Stomach (tissue), 4 donors: ENCODE measurements at regions not wholly inside any gene's neighbourhood (a gene's known extent, or its start where the extent isn't known, plus 50 kb on each side); places are given as distances from the start of the nearest gene placed in this dataset.

Experiments
- EP300 ChIP-seq: sonication (generic); formaldehyde crosslinking; IDR thresholded peaks from one replicate; pipeline ENCODE4 v1.6.1; 2017; ENCODE audit warnings: antibody characterized with exemption
- POLR2A ChIP-seq, 4 donors: fragments of 450-650 bp; IDR thresholded peaks; one replicate each; pipeline ENCODE4 v1.6.1; 2016; ENCODE audit warnings: antibody characterized with exemption in 4 of 4, control low read depth in 2 of 4, mild to moderate bottlenecking in 1 of 4, moderate library complexity in 1 of 4
- POLR2AphosphoS5 ChIP-seq, 3 donors: sonication (generic); formaldehyde crosslinking; IDR thresholded peaks; one replicate each; pipeline ENCODE4 v1.6.1; 2016; ENCODE audit warnings: antibody characterized with exemption in 3 of 3
- TF ChIP-seq, protein P1 (sequence below), 7 experiments: fragments of 450-650 bp in 4 of 7; fragments of 200-600 bp in 3 of 7; sonication (generic) in 3 of 7; IDR thresholded peaks; one replicate each; pipeline ENCODE4 v1.5.1; 2016 to 2019; ENCODE audit warnings: antibody characterized with exemption in 7 of 7, control low read depth in 2 of 7, mild to moderate bottlenecking in 1 of 7

DNA sequence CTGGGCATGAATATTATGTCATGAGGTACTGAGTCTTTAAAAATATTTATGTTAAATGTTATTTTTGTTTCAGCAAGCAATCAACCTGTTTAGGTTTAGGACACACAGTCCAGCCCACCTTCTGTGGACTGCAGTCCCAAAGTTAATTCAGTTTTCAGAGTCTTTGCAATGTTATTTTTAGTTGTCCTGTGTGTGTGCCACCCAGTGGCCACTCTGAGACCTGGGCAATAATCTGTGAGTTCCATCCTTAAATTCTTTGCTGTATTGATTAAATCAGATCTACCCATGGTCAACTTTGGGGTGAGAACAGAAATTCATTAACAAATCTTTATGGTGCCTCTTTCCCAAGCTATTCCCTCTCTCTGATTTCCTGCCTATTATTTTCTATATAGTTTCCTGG lies 415.1 kb downstream of the CCSER2 start:
- TF ChIP-seq POLR2AphosphoS5 (IDR thresholded peaks at IDR 0.05) = no peak
- TF ChIP-seq, protein P1, sequence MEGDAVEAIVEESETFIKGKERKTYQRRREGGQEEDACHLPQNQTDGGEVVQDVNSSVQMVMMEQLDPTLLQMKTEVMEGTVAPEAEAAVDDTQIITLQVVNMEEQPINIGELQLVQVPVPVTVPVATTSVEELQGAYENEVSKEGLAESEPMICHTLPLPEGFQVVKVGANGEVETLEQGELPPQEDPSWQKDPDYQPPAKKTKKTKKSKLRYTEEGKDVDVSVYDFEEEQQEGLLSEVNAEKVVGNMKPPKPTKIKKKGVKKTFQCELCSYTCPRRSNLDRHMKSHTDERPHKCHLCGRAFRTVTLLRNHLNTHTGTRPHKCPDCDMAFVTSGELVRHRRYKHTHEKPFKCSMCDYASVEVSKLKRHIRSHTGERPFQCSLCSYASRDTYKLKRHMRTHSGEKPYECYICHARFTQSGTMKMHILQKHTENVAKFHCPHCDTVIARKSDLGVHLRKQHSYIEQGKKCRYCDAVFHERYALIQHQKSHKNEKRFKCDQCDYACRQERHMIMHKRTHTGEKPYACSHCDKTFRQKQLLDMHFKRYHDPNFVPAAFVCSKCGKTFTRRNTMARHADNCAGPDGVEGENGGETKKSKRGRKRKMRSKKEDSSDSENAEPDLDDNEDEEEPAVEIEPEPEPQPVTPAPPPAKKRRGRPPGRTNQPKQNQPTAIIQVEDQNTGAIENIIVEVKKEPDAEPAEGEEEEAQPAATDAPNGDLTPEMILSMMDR (IDR thresholded peaks at IDR 0.05) = no peak
- TF ChIP-seq POLR2A (IDR thresholded peaks at IDR 0.05) = no peak
- no peak for TF ChIP-seq EP300
